ENCODE measurements at regions not wholly inside any gene's neighbourhood (a gene's known extent, or its start where the extent isn't known, plus 50 kb on each side); places are given as distances from the start of the nearest gene placed in this dataset.

DNA sequence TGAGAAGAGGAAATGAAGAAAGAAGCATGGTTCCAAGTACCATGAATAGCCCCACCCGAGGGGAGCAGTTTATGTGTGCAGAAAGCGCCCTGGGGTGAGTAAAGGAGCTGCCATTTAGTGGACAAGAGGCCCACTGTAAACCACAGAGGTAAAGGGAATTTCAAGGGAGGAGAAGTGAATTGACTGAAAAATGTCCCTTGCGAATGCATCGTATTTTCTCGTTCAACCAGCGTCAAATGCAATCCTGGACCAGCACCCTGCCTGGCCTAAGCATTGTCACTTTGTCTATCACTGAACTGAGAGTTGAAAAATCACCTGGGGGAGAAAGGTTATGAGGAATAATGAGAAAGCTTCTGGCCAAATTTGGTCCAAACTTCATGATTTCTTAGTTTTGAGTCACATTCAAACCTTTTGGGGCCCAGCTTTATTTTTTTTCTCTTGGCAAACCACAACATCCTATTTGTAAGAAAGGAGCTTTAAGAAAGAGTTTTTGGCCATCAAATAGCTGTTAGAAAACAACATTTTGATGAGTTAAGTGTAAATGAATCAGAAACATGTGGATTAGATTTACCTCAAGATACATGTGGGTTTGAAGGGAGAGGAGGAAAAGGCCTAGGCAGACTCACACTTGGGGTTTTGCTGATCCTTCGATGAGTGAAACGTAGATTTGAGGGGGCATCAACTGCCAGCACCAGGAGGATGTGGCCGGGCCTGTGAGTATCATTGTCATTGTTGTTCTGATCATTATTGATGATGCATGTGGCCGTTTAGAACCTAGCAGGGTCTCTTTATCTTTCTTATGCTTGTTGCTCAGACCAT lies 214.0 kb downstream of the CLIC5 start:
- H2AFZ ChIP-seq (ENCODE audit: control insufficient read depth, low read length), result no peak overlapping the region
- H3K79me2 ChIP-seq (ENCODE audit: control insufficient read depth, insufficient read depth, low read length), result no peaks in the 10 kb centered on the region
- H3K9me1 ChIP-seq (ENCODE audit: control insufficient read depth, extremely low read depth, insufficient read depth, low read length), result no peaks in the 10 kb centered on the region
- peaks cover 3% of the 10 kb centered on the region for H3K27me3 ChIP-seq (ENCODE audit: control insufficient read depth, extremely low read depth, insufficient read depth, low read length)
- dilution Hi-C loops (cut with MboI; ENCODE audit: extremely low pct_ligation_motif_present, low sequenced_read_pairs), result no loop called here
- H3K36me3 ChIP-seq (ENCODE audit: control insufficient read depth in 2 of 2, extremely low read depth in 1 of 2, insufficient read depth in 2 of 2, low read length in 2 of 2), result no peaks in the 10 kb centered on the region
- no peak overlapping the region for H3K4me3 ChIP-seq (ENCODE audit: control insufficient read depth in 2 of 3, extremely low read depth in 1 of 3, insufficient read depth in 2 of 3, low read depth in 1 of 3, low read length in 3 of 3)
- H3K4me2 ChIP-seq (ENCODE audit: control insufficient read depth, extremely low read depth, insufficient read depth, low read depth, low read length), result no peak overlapping the region
- H3K27ac ChIP-seq (ENCODE audit: control insufficient read depth, insufficient read depth, low read length), result no peak overlapping the region
- H3K9me3 ChIP-seq (ENCODE audit: control insufficient read depth, low read depth, low read length), result no peaks in the 10 kb centered on the region
- no peak overlapping the region for H3K9ac ChIP-seq (ENCODE audit: control insufficient read depth, extremely low read depth, insufficient read depth, low read length)
- H4K20me1 ChIP-seq (ENCODE audit: control insufficient read depth, extremely low read depth, insufficient read depth, low read length), result no peaks in the 10 kb centered on the region
- TF ChIP-seq CTCF (optimal IDR thresholded peaks at IDR 0.05 in 1 of 3, IDR thresholded peaks at IDR 0.05 in 1 of 3, conservative IDR thresholded peaks at IDR 0.05 in 1 of 3; ENCODE audit: extremely low read depth in 1 of 3, insufficient read depth in 2 of 3, low read length in 3 of 3) (no peak), EZH2 (IDR thresholded peaks at IDR 0.05; ENCODE audit: low read length) (no peak)
- no peak for DNase-seq (ENCODE audit: low read depth, low spot score)
- no peak for FAIRE-seq
- no peaks in the 10 kb centered on the region for H3K4me1 ChIP-seq (ENCODE audit: control insufficient read depth, extremely low read depth, insufficient read depth, low read length)

GRCh38 chr6:45800911-45801310 lies 214.7 kb downstream of the CLIC5 start:
- Histone ChIP-seq H3K27me3 (ENCODE audit: control insufficient read depth, extremely low read depth, insufficient read depth, low read length) (peaks cover 3% of the 10 kb centered on the region), H3K27ac (ENCODE audit: control insufficient read depth, insufficient read depth, low read length) (no peak overlapping the region), H3K9me1 (ENCODE audit: control insufficient read depth, extremely low read depth, insufficient read depth, low read length) (no peaks in the 10 kb centered on the region), H3K36me3 (ENCODE audit: control insufficient read depth in 2 of 2, extremely low read depth in 1 of 2, insufficient read depth in 2 of 2, low read length in 2 of 2) (no peaks in the 10 kb centered on the region), H3K9me3 (ENCODE audit: control insufficient read depth, low read depth, low read length) (no peaks in the 10 kb centered on the region), H3K4me1 (ENCODE audit: control insufficient read depth, extremely low read depth, insufficient read depth, low read length) (no peaks in the 10 kb centered on the region), H3K4me3 (ENCODE audit: control insufficient read depth in 2 of 3, extremely low read depth in 1 of 3, insufficient read depth in 2 of 3, low read depth in 1 of 3, low read length in 3 of 3) (no peak overlapping the region), H3K79me2 (ENCODE audit: control insufficient read depth, insufficient read depth, low read length) (no peaks in the 10 kb centered on the region), H3K4me2 (ENCODE audit: control insufficient read depth, extremely low read depth, insufficient read depth, low read depth, low read length) (no peak overlapping the region), H4K20me1 (ENCODE audit: control insufficient read depth, extremely low read depth, insufficient read depth, low read length) (no peaks in the 10 kb centered on the region), H3K9ac (ENCODE audit: control insufficient read depth, extremely low read depth, insufficient read depth, low read length) (no peak overlapping the region), H2AFZ (ENCODE audit: control insufficient read depth, low read length) (no peak overlapping the region)
- DNase-seq (ENCODE audit: low read depth, low spot score), result no peak
- TF ChIP-seq CTCF (optimal IDR thresholded peaks at IDR 0.05 in 1 of 3, IDR thresholded peaks at IDR 0.05 in 1 of 3, conservative IDR thresholded peaks at IDR 0.05 in 1 of 3; ENCODE audit: extremely low read depth in 1 of 3, insufficient read depth in 2 of 3, low read length in 3 of 3) (no peak), EZH2 (IDR thresholded peaks at IDR 0.05; ENCODE audit: low read length) (no peak)
- dilution Hi-C loops (cut with MboI; ENCODE audit: extremely low pct_ligation_motif_present, low sequenced_read_pairs), result no loop called here
- no peak for FAIRE-seq
